NCI-H526 (cell line): ENCODE measurements at regions not wholly inside any gene's neighbourhood (a gene's known extent, or its start where the extent isn't known, plus 50 kb on each side); places are given as distances from the start of the nearest gene placed in this dataset.

Experiments
- DNase-seq, 2 experiments: peaks; one replicate each; lab custom pipeline; 2025; lab: John Stamatoyannopoulos, UW

DNA sequence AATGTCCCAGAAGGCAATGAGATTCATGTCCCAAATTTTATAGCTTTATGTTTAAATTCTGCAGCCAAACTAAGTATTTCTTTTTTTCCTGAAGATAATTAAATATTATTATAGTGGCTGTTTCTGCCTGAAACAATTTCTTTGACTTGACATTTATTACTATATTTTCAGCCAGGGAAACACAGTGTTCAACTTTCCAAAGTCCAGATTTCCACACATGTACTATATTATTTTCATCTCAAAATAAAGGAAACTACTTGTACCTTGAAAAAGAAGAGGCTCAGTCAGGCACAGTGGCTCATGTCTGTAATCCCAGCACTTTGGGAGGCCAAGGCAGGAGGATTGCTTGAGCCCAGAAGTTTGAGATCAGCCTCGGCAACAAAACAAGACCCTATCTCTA is 77.8 kb upstream of the BTG1 start:
- no peak for DNase-seq

- DNase-seq: no peak
These were observed 76.1 kb upstream of the BTG1 start for GRCh38 chr12:92221656-92222315.

DNA sequence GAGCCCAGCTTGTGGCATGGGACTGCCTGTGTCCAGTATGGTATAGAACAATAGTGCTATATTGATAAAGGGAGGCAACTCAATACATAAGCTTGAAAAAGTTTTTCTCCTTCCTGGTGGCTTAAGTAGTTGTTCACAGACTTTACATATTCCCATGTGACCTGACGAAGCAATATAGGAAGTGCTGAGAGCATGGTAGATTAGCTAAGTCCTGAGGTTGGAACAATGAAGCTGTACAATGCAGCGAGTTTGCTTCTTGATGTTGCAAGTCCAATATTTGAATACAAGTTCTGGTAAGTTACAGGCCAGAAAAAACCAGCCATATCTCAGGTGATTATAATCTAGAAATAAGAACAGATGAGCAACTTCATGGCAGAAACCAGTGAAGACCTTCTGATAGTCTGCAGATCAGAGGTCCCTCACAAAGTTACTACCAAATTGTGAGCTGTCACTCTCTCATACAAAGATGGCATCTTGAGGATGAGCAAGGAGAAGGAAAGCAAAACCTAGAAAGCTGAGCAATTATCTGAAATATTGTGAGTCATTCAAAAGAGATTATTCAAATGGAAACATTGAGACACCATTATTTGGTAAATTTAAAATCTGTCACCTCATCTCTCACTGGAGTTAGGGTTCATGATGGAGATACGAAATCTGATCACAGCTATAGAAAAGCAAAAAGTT is 72.9 kb upstream of the BTG1 start:
- no peak for DNase-seq

DNA sequence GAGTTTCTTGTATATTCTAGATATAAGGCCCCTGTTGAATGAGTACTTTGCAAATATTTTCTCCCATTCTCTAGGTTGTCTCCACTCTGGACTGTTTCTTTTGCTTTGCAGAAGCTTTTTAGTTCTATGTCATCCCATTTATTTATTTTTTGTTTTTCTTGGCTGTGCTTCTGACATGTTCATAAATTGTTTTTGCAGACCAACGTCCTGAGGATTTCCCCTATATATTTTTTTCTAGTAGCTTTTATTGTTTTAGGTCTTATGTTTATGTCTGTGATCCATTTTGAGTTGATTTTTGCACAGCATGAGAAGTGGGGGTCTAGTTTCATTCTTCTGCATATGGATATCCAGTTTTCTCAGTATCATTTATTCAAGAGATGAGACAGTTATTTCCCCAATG is 70.4 kb upstream of the BTG1 start:
- DNase-seq: no peak

DNA sequence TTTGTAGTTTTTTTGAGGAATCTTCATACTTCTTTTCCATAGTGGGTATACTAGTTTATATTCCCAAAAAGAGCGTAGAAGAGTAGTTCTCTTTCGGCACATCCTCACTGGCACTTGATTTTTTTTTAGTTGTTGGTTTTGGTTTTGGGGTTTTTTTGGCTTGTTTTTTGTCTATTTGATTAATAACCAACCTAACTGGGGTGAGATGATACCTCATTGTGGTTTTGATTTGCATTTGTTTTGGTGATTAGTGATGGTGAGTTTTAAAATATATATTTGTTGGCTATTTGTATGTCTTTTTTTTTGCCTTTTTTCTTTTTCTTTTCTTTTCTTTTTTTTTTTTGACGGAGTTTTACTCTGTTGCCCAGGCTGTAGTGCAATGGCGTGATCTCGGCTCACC is 69.7 kb upstream of the BTG1 start:
- DNase-seq: no peak

GRCh38 chr12:92213166-92213565 is 67.5 kb upstream of the BTG1 start:
- DNase-seq: no peak

GRCh38 chr12:92210071-92210470 is 64.4 kb upstream of the BTG1 start:
- DNase-seq: no peak

- no peak for DNase-seq
These were observed 63.0 kb upstream of the BTG1 start for GRCh38 chr12:92208613-92209121.

- no peak for DNase-seq
These were observed 61.0 kb upstream of the BTG1 start for GRCh38 chr12:92206596-92206995.

- no peak for DNase-seq
These were observed 60.4 kb upstream of the BTG1 start for GRCh38 chr12:92206011-92206410.

DNA sequence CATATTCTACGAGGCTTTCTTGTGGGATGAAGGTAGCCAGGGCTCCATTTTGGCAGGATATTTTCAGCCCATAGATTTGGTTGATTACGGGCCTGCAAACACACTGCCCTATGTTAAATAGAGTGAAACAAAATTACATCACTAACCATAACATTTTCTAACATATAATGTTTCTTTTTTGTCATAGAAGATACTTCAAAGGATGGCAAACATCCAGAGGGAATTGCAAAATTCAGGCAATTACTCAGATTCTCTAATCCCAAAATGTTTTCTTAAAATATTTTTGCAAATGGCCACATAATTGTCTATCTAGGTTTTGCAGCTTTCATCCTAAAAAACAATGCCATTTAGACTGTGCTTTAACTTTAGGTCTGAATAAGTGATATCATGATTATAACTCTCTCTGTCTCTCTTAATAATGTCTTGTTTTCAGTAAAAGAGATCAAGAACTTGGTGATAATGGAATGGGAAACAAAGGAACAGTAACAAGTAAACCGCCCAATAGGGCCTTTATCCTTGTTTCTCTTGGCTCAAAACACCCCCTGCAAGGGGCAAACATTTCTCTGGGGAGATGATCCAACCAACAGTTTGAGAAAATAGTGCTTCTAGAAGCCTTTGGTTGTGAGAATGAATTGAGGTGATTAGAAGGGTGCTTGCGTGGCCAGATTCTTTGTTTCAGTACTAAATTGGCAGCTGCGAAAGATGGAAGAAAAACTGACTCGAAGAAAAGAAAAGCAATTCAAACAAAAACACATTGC is 54.4 kb upstream of the BTG1 start:
- no peak for DNase-seq

GRCh38 chr12:92197815-92198214 is 52.2 kb upstream of the BTG1 start:
- no peak for DNase-seq

- DNase-seq: no peak
These were observed 50.7 kb upstream of the BTG1 start for GRCh38 chr12:92196368-92196767.
